ENCODE measurements at regions not wholly inside any gene's neighbourhood (a gene's known extent, or its start where the extent isn't known, plus 50 kb on each side); places are given as distances from the start of the nearest gene placed in this dataset.

GRCh38 chr2:60657673-60658072, 98.4 kb upstream of the PAPOLG start:
- WGBS, 2 experiments (ENCODE audit: low coverage in 1 of 2, low lambda C conversion rate in 2 of 2, missing lambda C conversion rate in 2 of 2), result 50 to 54% methylated on average over 4 of the region's 4 CpGs
- Histone ChIP-seq H2AFZ (no peak overlapping the region), H3K27me3 (replicated peaks; ENCODE audit: insufficient read depth) (peaks cover 11% of the 10 kb centered on the region), H3K36me3 (ENCODE audit: low read depth) (no peaks in the 10 kb centered on the region), H3K9me3 (ENCODE audit: low read depth) (no peaks in the 10 kb centered on the region), H3K4me3 (no peak overlapping the region), H3K27ac (no peak overlapping the region), H3F3A (ENCODE audit: insufficient read depth) (no peaks in the 10 kb centered on the region), H4K20me1 (ENCODE audit: insufficient read depth) (no peaks in the 10 kb centered on the region), H3K4me2 (ENCODE audit: unreplicated experiment) (no peak overlapping the region), H3K9me2 (ENCODE audit: insufficient read depth) (no peaks in the 10 kb centered on the region), H3K4me1 (ENCODE audit: insufficient read depth) (no peaks in the 10 kb centered on the region), H3K79me2 (ENCODE audit: insufficient read depth) (no peaks in the 10 kb centered on the region), H3K9ac (no peak overlapping the region)
- TF ChIP-seq EZH2 (IDR thresholded peaks at IDR 0.05; ENCODE audit: insufficient read depth, poor library complexity, severe bottlenecking) (no peak), EZH2phosphoT487 (IDR thresholded peaks at IDR 0.05; ENCODE audit: insufficient read depth, low read depth) (no peak)
- no peak for DNase-seq
- in situ Hi-C loops (cut with MboI), result no loop called here

- Histone ChIP-seq H3K4me1 (ENCODE audit: insufficient read depth) (no peaks in the 10 kb centered on the region), H3K27me3 (replicated peaks; ENCODE audit: insufficient read depth) (peaks cover 11% of the 10 kb centered on the region), H3K27ac (no peak overlapping the region), H3K4me3 (no peak overlapping the region), H3K79me2 (ENCODE audit: insufficient read depth) (no peaks in the 10 kb centered on the region), H4K20me1 (ENCODE audit: insufficient read depth) (no peaks in the 10 kb centered on the region), H2AFZ (no peak overlapping the region), H3K9me2 (ENCODE audit: insufficient read depth) (no peaks in the 10 kb centered on the region), H3K9ac (no peak overlapping the region), H3K4me2 (ENCODE audit: unreplicated experiment) (no peak overlapping the region), H3K36me3 (ENCODE audit: low read depth) (no peaks in the 10 kb centered on the region), H3F3A (ENCODE audit: insufficient read depth) (no peaks in the 10 kb centered on the region), H3K9me3 (ENCODE audit: low read depth) (no peaks in the 10 kb centered on the region)
- DNase-seq, result no peak
- 63 to 70% methylated on average over 5 of the region's 5 CpGs for WGBS, 2 experiments (ENCODE audit: low coverage in 1 of 2, low lambda C conversion rate in 2 of 2, missing lambda C conversion rate in 2 of 2)
- TF ChIP-seq EZH2phosphoT487 (IDR thresholded peaks at IDR 0.05; ENCODE audit: insufficient read depth, low read depth), result no peak
- no peak for TF ChIP-seq EZH2 (IDR thresholded peaks at IDR 0.05; ENCODE audit: insufficient read depth, poor library complexity, severe bottlenecking)
- in situ Hi-C loops (cut with MboI), result no loop called here
These were observed 97.0 kb upstream of the PAPOLG start for GRCh38 chr2:60659026-60659425.

GRCh38 chr2:60661073-60661738, 94.9 kb upstream of the PAPOLG start:
- in situ Hi-C loops (cut with MboI), result no loop called here
- Histone ChIP-seq H3K9ac (no peak overlapping the region), H4K20me1 (ENCODE audit: insufficient read depth) (no peaks in the 10 kb centered on the region), H3K9me2 (ENCODE audit: insufficient read depth) (no peaks in the 10 kb centered on the region), H2AFZ (no peak overlapping the region), H3K27me3 (replicated peaks; ENCODE audit: insufficient read depth) (peaks cover 5% of the 10 kb centered on the region), H3K4me1 (ENCODE audit: insufficient read depth) (no peaks in the 10 kb centered on the region), H3K4me2 (ENCODE audit: unreplicated experiment) (no peak overlapping the region), H3K27ac (no peak overlapping the region), H3K9me3 (ENCODE audit: low read depth) (no peaks in the 10 kb centered on the region), H3K4me3 (no peak overlapping the region), H3F3A (ENCODE audit: insufficient read depth) (no peaks in the 10 kb centered on the region), H3K79me2 (ENCODE audit: insufficient read depth) (no peaks in the 10 kb centered on the region), H3K36me3 (ENCODE audit: low read depth) (no peaks in the 10 kb centered on the region)
- WGBS, 2 experiments (ENCODE audit: low coverage in 1 of 2, low lambda C conversion rate in 2 of 2, missing lambda C conversion rate in 2 of 2), result 22 to 44% methylated on average over 1 of the region's 1 CpG
- TF ChIP-seq EZH2 (IDR thresholded peaks at IDR 0.05; ENCODE audit: insufficient read depth, poor library complexity, severe bottlenecking) (no peak), EZH2phosphoT487 (IDR thresholded peaks at IDR 0.05; ENCODE audit: insufficient read depth, low read depth) (no peak)
- no peak for DNase-seq

GRCh38 chr2:60662781-60663180, 93.3 kb upstream of the PAPOLG start:
- Histone ChIP-seq H3K27me3 (replicated peaks; ENCODE audit: insufficient read depth) (peaks cover 5% of the 10 kb centered on the region; the same call in 1 of the 2 replicates), H3K9me3 (ENCODE audit: low read depth) (no peaks in the 10 kb centered on the region), H3K36me3 (ENCODE audit: low read depth) (no peaks in the 10 kb centered on the region), H3K4me1 (ENCODE audit: insufficient read depth) (no peaks in the 10 kb centered on the region), H3K4me2 (ENCODE audit: unreplicated experiment) (no peak overlapping the region), H2AFZ (no peak overlapping the region), H3K9ac (no peak overlapping the region), H3K79me2 (ENCODE audit: insufficient read depth) (no peaks in the 10 kb centered on the region), H3K27ac (no peak overlapping the region), H3K4me3 (no peak overlapping the region), H3F3A (ENCODE audit: insufficient read depth) (no peaks in the 10 kb centered on the region), H4K20me1 (ENCODE audit: insufficient read depth) (no peaks in the 10 kb centered on the region), H3K9me2 (ENCODE audit: insufficient read depth) (no peaks in the 10 kb centered on the region)
- DNase-seq, result no peak
- in situ Hi-C loops (cut with MboI), result no loop called here
- no peak for TF ChIP-seq EZH2 (IDR thresholded peaks at IDR 0.05; ENCODE audit: insufficient read depth, poor library complexity, severe bottlenecking)
- TF ChIP-seq EZH2phosphoT487 (IDR thresholded peaks at IDR 0.05; ENCODE audit: insufficient read depth, low read depth), result no peak

GRCh38 chr2:60671966-60672365, 84.1 kb upstream of the PAPOLG start:
- WGBS, 2 experiments (ENCODE audit: low coverage in 1 of 2, low lambda C conversion rate in 2 of 2, missing lambda C conversion rate in 2 of 2), result 8 to 17% methylated on average over 6 of the region's 6 CpGs
- Histone ChIP-seq H3F3A (ENCODE audit: insufficient read depth) (no peaks in the 10 kb centered on the region), H3K4me2 (ENCODE audit: unreplicated experiment) (no peak overlapping the region)

More at GRCh38 chr2:60671966-60672365, 84.1 kb upstream of the PAPOLG start:
- Histone ChIP-seq H3K79me2 (ENCODE audit: insufficient read depth) (no peaks in the 10 kb centered on the region), H2AFZ (no peak overlapping the region), H3K4me3 (no peak overlapping the region), H3K9me2 (ENCODE audit: insufficient read depth) (no peaks in the 10 kb centered on the region), H3K9ac (no peak overlapping the region), H3K9me3 (ENCODE audit: low read depth) (no peaks in the 10 kb centered on the region), H4K20me1 (ENCODE audit: insufficient read depth) (no peaks in the 10 kb centered on the region), H3K36me3 (ENCODE audit: low read depth) (no peaks in the 10 kb centered on the region), H3K4me1 (ENCODE audit: insufficient read depth) (no peaks in the 10 kb centered on the region), H3K27me3 (replicated peaks; ENCODE audit: insufficient read depth) (peaks cover 15% of the 10 kb centered on the region), H3K27ac (no peak overlapping the region)
- in situ Hi-C loops (cut with MboI), result no loop called here
- DNase-seq, result no peak
- TF ChIP-seq EZH2 (IDR thresholded peaks at IDR 0.05; ENCODE audit: insufficient read depth, poor library complexity, severe bottlenecking), result no peak
- TF ChIP-seq EZH2phosphoT487 (IDR thresholded peaks at IDR 0.05; ENCODE audit: insufficient read depth, low read depth), result no peak
